SJCRH30 (cell line): ENCODE measurements at regions not wholly inside any gene's neighbourhood (a gene's known extent, or its start where the extent isn't known, plus 50 kb on each side); places are given as distances from the start of the nearest gene placed in this dataset.

Experiments used
- DNase-seq, 2 experiments: peaks; one replicate each; pipeline ENCODE4 v3.0.0-alpha.2; 2015 to 2020
- H3K27ac ChIP-seq: fragments of 250-450 bp; sonication (Bioruptor Pico); 2 replicates; pipeline ENCODE4 v1.5.1; 2020; ENCODE audit warnings: mild to moderate bottlenecking, moderate library complexity
- H3K27me3 ChIP-seq: fragments of 250-450 bp; sonication (Bioruptor Pico); 2 replicates; pipeline ENCODE4 v1.5.1; 2020; ENCODE audit warnings: mild to moderate bottlenecking, moderate library complexity
- H3K36me3 ChIP-seq: fragments of 250-450 bp; sonication (Bioruptor Pico); 2 replicates; pipeline ENCODE4 v1.5.1; 2020; ENCODE audit warnings: mild to moderate bottlenecking, moderate library complexity
- H3K4me1 ChIP-seq: fragments of 250-450 bp; sonication (Bioruptor Pico); 2 replicates; pipeline ENCODE4 v1.5.1; 2020; ENCODE audit warnings: mild to moderate bottlenecking, moderate library complexity
- H3K4me3 ChIP-seq: fragments of 250-450 bp; sonication (Bioruptor Pico); 2 replicates; pipeline ENCODE4 v1.5.1; 2020; ENCODE audit warnings: mild to moderate bottlenecking, moderate library complexity
- H3K9me3 ChIP-seq: fragments of 250-450 bp; sonication (Bioruptor Pico); replicated peaks from 2 replicates; pipeline ENCODE4 v1.5.1; 2020; ENCODE audit warnings: mild to moderate bottlenecking, moderate library complexity

- Histone ChIP-seq H3K36me3 (no peaks in the 10 kb centered on the region), H3K4me1 (peaks cover 16% of the 10 kb centered on the region), H3K27me3 (no peaks in the 10 kb centered on the region; the same call in 1 of the 2 replicates), H3K4me3 (no peak overlapping the region), H3K9me3 (no peaks in the 10 kb centered on the region), H3K27ac (peak overlapping the region; percentile 48)
- peak; percentile 31 to 41 for DNase-seq
Measured at GRCh38 chr7:41027428-41028115, 675.3 kb downstream of the INHBA start.

- no peaks in the 10 kb centered on the region for H3K36me3 ChIP-seq
- DNase-seq: no peak
Measured at GRCh38 chr7:41024126-41024525, 678.8 kb downstream of the INHBA start.

GRCh38 chr7:41020056-41020455 is 682.8 kb downstream of the INHBA start:
- no peaks in the 10 kb centered on the region for H3K9me3 ChIP-seq
- H3K27ac ChIP-seq: no peak overlapping the region
- H3K4me1 ChIP-seq: no peaks in the 10 kb centered on the region
- DNase-seq: no peak
- no peaks in the 10 kb centered on the region for H3K36me3 ChIP-seq
- no peak overlapping the region for H3K4me3 ChIP-seq
- H3K27me3 ChIP-seq: no peaks in the 10 kb centered on the region

More at GRCh38 chr7:41024126-41024525, 678.8 kb downstream of the INHBA start:
- Histone ChIP-seq H3K4me3 (no peak overlapping the region), H3K9me3 (no peaks in the 10 kb centered on the region), H3K27ac (no peak overlapping the region), H3K27me3 (no peaks in the 10 kb centered on the region), H3K4me1 (peaks cover 13% of the 10 kb centered on the region)

- Histone ChIP-seq H3K27me3 (no peaks in the 10 kb centered on the region), H3K36me3 (no peaks in the 10 kb centered on the region), H3K4me1 (peaks cover 7% of the 10 kb centered on the region), H3K4me3 (no peak overlapping the region), H3K27ac (no peak overlapping the region), H3K9me3 (no peaks in the 10 kb centered on the region)
- DNase-seq: no peak
Measured at GRCh38 chr7:41013117-41013516, 689.8 kb downstream of the INHBA start.

- H3K27me3 ChIP-seq: no peaks in the 10 kb centered on the region
- peaks cover 7% of the 10 kb centered on the region for H3K4me1 ChIP-seq
- no peaks in the 10 kb centered on the region for H3K9me3 ChIP-seq
- H3K27ac ChIP-seq: no peak overlapping the region
- H3K36me3 ChIP-seq: no peaks in the 10 kb centered on the region
- H3K4me3 ChIP-seq: no peak overlapping the region
- DNase-seq: no peak
Measured at GRCh38 chr7:41012041-41012440, 690.8 kb downstream of the INHBA start.

GRCh38 chr7:41010967-41011366 is 691.9 kb downstream of the INHBA start:
- Histone ChIP-seq H3K4me1 (peaks cover 7% of the 10 kb centered on the region), H3K4me3 (no peak overlapping the region), H3K27me3 (no peaks in the 10 kb centered on the region), H3K27ac (no peak overlapping the region), H3K36me3 (no peaks in the 10 kb centered on the region), H3K9me3 (no peaks in the 10 kb centered on the region)
- peak; percentile 41 to 58 for DNase-seq

GRCh38 chr7:41010418-41010817 is 692.5 kb downstream of the INHBA start:
- no peaks in the 10 kb centered on the region for H3K9me3 ChIP-seq
- no peaks in the 10 kb centered on the region for H3K36me3 ChIP-seq
- no peak overlapping the region for H3K27ac ChIP-seq
- H3K27me3 ChIP-seq: no peaks in the 10 kb centered on the region
- no peak overlapping the region for H3K4me3 ChIP-seq
- peaks cover 7% of the 10 kb centered on the region for H3K4me1 ChIP-seq
- DNase-seq: no peak

- Histone ChIP-seq H3K9me3 (no peaks in the 10 kb centered on the region), H3K4me3 (no peak overlapping the region), H3K27me3 (no peaks in the 10 kb centered on the region), H3K4me1 (peaks cover 7% of the 10 kb centered on the region), H3K27ac (no peak overlapping the region), H3K36me3 (no peaks in the 10 kb centered on the region)
- DNase-seq: no peak
Measured at GRCh38 chr7:41007811-41008210, 695.1 kb downstream of the INHBA start.

- no peak overlapping the region for H3K4me3 ChIP-seq
- no peak for DNase-seq
- H3K27me3 ChIP-seq: no peaks in the 10 kb centered on the region
- H3K27ac ChIP-seq: no peak overlapping the region
- H3K4me1 ChIP-seq: peaks cover 7% of the 10 kb centered on the region
- H3K9me3 ChIP-seq: no peaks in the 10 kb centered on the region
- H3K36me3 ChIP-seq: no peaks in the 10 kb centered on the region
Measured at GRCh38 chr7:41007351-41007751, 695.5 kb downstream of the INHBA start.

GRCh38 chr7:41006306-41006995 is 696.4 kb downstream of the INHBA start:
- H3K4me3 ChIP-seq: no peak overlapping the region
- H3K4me1 ChIP-seq: peaks cover 7% of the 10 kb centered on the region
- no peaks in the 10 kb centered on the region for H3K9me3 ChIP-seq
- no peaks in the 10 kb centered on the region for H3K27me3 ChIP-seq
- H3K36me3 ChIP-seq: no peaks in the 10 kb centered on the region
- no peak overlapping the region for H3K27ac ChIP-seq
- DNase-seq: no peak

GRCh38 chr7:41005374-41005901 is 697.5 kb downstream of the INHBA start:
- H3K27ac ChIP-seq: no peak overlapping the region
- peak in 1 of 2 experiments; percentile 23 for DNase-seq
- H3K27me3 ChIP-seq: no peaks in the 10 kb centered on the region
- no peak overlapping the region for H3K4me3 ChIP-seq
- H3K4me1 ChIP-seq: peaks cover 4% of the 10 kb centered on the region; the same call in 1 of the 2 replicates
- no peaks in the 10 kb centered on the region for H3K36me3 ChIP-seq
- H3K9me3 ChIP-seq: no peaks in the 10 kb centered on the region

- H3K9me3 ChIP-seq: no peaks in the 10 kb centered on the region
- H3K27ac ChIP-seq: no peak overlapping the region
- no peaks in the 10 kb centered on the region for H3K36me3 ChIP-seq
- H3K27me3 ChIP-seq: no peaks in the 10 kb centered on the region
- H3K4me3 ChIP-seq: no peak overlapping the region
- H3K4me1 ChIP-seq: no peaks in the 10 kb centered on the region; the same call in 1 of the 2 replicates
- DNase-seq: no peak
Measured at GRCh38 chr7:41003977-41004376, 698.9 kb downstream of the INHBA start.

- DNase-seq: no peak
- no peaks in the 10 kb centered on the region; the same call in 1 of the 2 replicates for H3K4me1 ChIP-seq
Measured at GRCh38 chr7:41003611-41003940, 699.3 kb downstream of the INHBA start.

GRCh38 chr7:41002741-41003610 is 699.9 kb downstream of the INHBA start:
- no peaks in the 10 kb centered on the region for H3K27me3 ChIP-seq
- peak; percentile 42 to 72 for DNase-seq
- H3K27ac ChIP-seq: no peak overlapping the region
- H3K4me3 ChIP-seq: no peak overlapping the region
- H3K36me3 ChIP-seq: no peaks in the 10 kb centered on the region
- no peaks in the 10 kb centered on the region for H3K9me3 ChIP-seq
- H3K4me1 ChIP-seq: no peaks in the 10 kb centered on the region; the same call in 1 of the 2 replicates

More at GRCh38 chr7:41003611-41003940, 699.3 kb downstream of the INHBA start:
- Histone ChIP-seq H3K9me3 (no peaks in the 10 kb centered on the region), H3K36me3 (no peaks in the 10 kb centered on the region), H3K27ac (no peak overlapping the region), H3K27me3 (no peaks in the 10 kb centered on the region), H3K4me3 (no peak overlapping the region)

GRCh38 chr7:41000042-41000441 is 702.8 kb downstream of the INHBA start:
- no peaks in the 10 kb centered on the region for H3K36me3 ChIP-seq
- H3K4me3 ChIP-seq: no peak overlapping the region
- no peaks in the 10 kb centered on the region for H3K9me3 ChIP-seq
- no peak overlapping the region for H3K27ac ChIP-seq
- H3K4me1 ChIP-seq: no peaks in the 10 kb centered on the region; the same call in 1 of the 2 replicates
- no peak for DNase-seq
- no peaks in the 10 kb centered on the region for H3K27me3 ChIP-seq
